GM23248 (cell line): ENCODE measurements at regions not wholly inside any gene's neighbourhood (a gene's known extent, or its start where the extent isn't known, plus 50 kb on each side); places are given as distances from the start of the nearest gene placed in this dataset.

ENCODE experiments used
- EZH2 ChIP-seq: fragments of 200-600 bp; sonication (generic); IDR thresholded peaks from 2 replicates; pipeline ENCODE4 v1.6.1; 2018; ENCODE audit warnings: antibody characterized with exemption, mild to moderate bottlenecking; ENCODE audit not compliant: insufficient read depth, poor library complexity, severe bottlenecking
- EZH2phosphoT487 ChIP-seq: fragments of 200-600 bp; sonication (generic); IDR thresholded peaks from 2 replicates; pipeline ENCODE4 v1.6.1; 2018; ENCODE audit warnings: antibody characterized with exemption, moderate library complexity, mild to moderate bottlenecking, low read depth; ENCODE audit not compliant: insufficient read depth

DNA sequence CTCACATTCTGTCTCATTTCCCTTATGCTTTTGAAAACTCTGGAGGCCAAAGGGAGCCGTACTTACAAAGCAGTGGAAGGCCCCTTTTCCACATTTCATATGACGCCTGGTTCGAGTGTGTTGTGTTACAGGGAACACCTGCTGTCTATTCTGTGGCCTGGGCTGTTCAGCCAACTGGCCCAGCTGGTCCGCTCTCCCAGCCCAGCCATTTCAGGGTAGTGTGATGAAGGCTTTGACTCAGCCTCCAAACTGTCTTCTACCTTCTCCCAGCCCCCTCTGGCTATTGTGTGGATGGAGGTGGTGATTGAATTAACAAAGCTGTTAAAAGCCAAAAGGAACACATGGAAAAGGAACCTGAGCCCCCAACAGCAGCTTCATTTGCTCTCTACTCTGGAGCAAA, 233.8 kb downstream of the ICOS start:
- TF ChIP-seq EZH2 (no peak), EZH2phosphoT487 (no peak)
